PC-9 (cell line): ENCODE measurements at regions not wholly inside any gene's neighbourhood (a gene's known extent, or its start where the extent isn't known, plus 50 kb on each side); places are given as distances from the start of the nearest gene placed in this dataset.

Source experiments
- EZH2 ChIP-seq: fragments of 200-600 bp; sonication (generic); IDR thresholded peaks from 2 replicates; pipeline ENCODE4 v1.8.0; 2017; ENCODE audit warnings: antibody characterized with exemption, low read depth
- TF ChIP-seq, protein P1 (sequence below): fragments of 200-600 bp; sonication (generic); conservative IDR thresholded peaks from 2 replicates; pipeline ENCODE4 v1.6.1; 2017; ENCODE audit warnings: mixed run types, antibody characterized with exemption, mild to moderate bottlenecking, moderate library complexity

DNA sequence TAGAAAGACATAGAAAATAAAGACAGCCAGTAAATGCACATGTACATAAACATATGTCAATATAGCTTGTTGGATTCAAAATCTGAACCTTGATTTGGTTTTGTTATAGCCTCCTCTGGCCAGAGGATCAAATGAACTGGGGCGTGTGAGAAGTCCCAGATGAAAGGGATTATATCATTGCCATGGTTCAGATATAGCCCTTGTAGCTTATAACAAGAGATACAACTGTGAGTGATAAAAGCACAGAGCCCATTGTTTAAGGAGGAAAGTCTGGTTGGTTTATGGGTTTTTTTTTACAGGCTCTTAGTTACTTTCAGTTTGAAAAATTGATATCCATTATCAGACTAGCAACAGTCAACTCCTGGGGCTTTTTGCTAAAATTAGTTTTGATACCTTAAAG lies 101.7 kb upstream of the GLRA2 start:
- TF ChIP-seq, protein P1, sequence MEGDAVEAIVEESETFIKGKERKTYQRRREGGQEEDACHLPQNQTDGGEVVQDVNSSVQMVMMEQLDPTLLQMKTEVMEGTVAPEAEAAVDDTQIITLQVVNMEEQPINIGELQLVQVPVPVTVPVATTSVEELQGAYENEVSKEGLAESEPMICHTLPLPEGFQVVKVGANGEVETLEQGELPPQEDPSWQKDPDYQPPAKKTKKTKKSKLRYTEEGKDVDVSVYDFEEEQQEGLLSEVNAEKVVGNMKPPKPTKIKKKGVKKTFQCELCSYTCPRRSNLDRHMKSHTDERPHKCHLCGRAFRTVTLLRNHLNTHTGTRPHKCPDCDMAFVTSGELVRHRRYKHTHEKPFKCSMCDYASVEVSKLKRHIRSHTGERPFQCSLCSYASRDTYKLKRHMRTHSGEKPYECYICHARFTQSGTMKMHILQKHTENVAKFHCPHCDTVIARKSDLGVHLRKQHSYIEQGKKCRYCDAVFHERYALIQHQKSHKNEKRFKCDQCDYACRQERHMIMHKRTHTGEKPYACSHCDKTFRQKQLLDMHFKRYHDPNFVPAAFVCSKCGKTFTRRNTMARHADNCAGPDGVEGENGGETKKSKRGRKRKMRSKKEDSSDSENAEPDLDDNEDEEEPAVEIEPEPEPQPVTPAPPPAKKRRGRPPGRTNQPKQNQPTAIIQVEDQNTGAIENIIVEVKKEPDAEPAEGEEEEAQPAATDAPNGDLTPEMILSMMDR: no peak
- TF ChIP-seq EZH2: no peak
